HEK293T (cell line): ENCODE measurements at regions not wholly inside any gene's neighbourhood (a gene's known extent, or its start where the extent isn't known, plus 50 kb on each side); places are given as distances from the start of the nearest gene placed in this dataset.

Experiments
- CTCF ChIA-PET: fragments of 350-600 bp; formaldehyde crosslinking; extraction: SDS; loops from one replicate; lab custom pipeline; 2021; ENCODE audit warnings: antibody characterized with exemption, inconsistent platforms; lab: Yijun Ruan, JAX
- POLR2A ChIA-PET: fragments of 350-600 bp; formaldehyde crosslinking; extraction: SDS; loops from one replicate; lab custom pipeline; 2020; ENCODE audit warnings: antibody characterized with exemption, inconsistent platforms; lab: Yijun Ruan, JAX
- DNase-seq: peaks from one replicate; pipeline ENCODE4 v3.0.0; 2012; ENCODE audit warnings: mixed read lengths; ENCODE audit errors: extremely low spot score
- ARNT ChIP-seq: fragments of 450-650 bp; IDR thresholded peaks from 2 replicates; pipeline ENCODE4 v1.6.1; 2017; ENCODE audit warnings: mild to moderate bottlenecking
- BHLHE40 ChIP-seq: fragments of 450-650 bp; IDR thresholded peaks from 2 replicates; pipeline ENCODE4 v1.6.1; 2016; ENCODE audit warnings: mild to moderate bottlenecking, moderate library complexity, borderline replicate concordance
- CTBP1 ChIP-seq: fragments of 450-650 bp; IDR thresholded peaks from 2 replicates; pipeline ENCODE4 v1.6.1; 2016; ENCODE audit warnings: borderline replicate concordance
- ELF4 ChIP-seq: fragments of 450-650 bp; IDR thresholded peaks from 2 replicates; pipeline ENCODE4 v1.6.1; 2017; ENCODE audit warnings: antibody characterized with exemption
- FOXA1 ChIP-seq: fragments of 450-650 bp; IDR thresholded peaks from 2 replicates; pipeline ENCODE4 v1.6.1; 2016; ENCODE audit warnings: mild to moderate bottlenecking
- FOXK2 ChIP-seq: fragments of 450-650 bp; IDR thresholded peaks from 2 replicates; pipeline ENCODE4 v1.6.1; 2016; ENCODE audit warnings: mild to moderate bottlenecking
- FOXM1 ChIP-seq: fragments of 450-650 bp; IDR thresholded peaks from 2 replicates; pipeline ENCODE4 v1.6.1; 2017; ENCODE audit warnings: mild to moderate bottlenecking, borderline replicate concordance
- HDGF ChIP-seq: fragments of 450-650 bp; IDR thresholded peaks from 2 replicates; pipeline ENCODE4 v1.6.1; 2017; ENCODE audit warnings: antibody characterized with exemption, borderline replicate concordance
- L3MBTL2 ChIP-seq: fragments of 450-650 bp; conservative IDR thresholded peaks from 2 replicates; pipeline ENCODE4 v1.6.1; 2016; ENCODE audit warnings: mild to moderate bottlenecking
- LEF1 ChIP-seq: fragments of 450-650 bp; IDR thresholded peaks from 2 replicates; pipeline ENCODE4 v1.6.1; 2017; ENCODE audit warnings: mild to moderate bottlenecking, borderline replicate concordance
- NFRKB ChIP-seq: fragments of 450-650 bp; IDR thresholded peaks from 2 replicates; pipeline ENCODE4 v1.6.1; 2016; ENCODE audit warnings: mild to moderate bottlenecking, moderate library complexity
- SP1 ChIP-seq: fragments of 450-650 bp; IDR thresholded peaks from 2 replicates; pipeline ENCODE4 v1.6.1; 2017
- SUZ12 ChIP-seq: fragments of 450-650 bp; IDR thresholded peaks from 2 replicates; pipeline ENCODE4 v1.6.1; 2016; ENCODE audit warnings: mild to moderate bottlenecking
- TARDBP ChIP-seq: fragments of 450-650 bp; IDR thresholded peaks from 2 replicates; pipeline ENCODE4 v1.6.1; 2016
- ZNF384 ChIP-seq: fragments of 450-650 bp; IDR thresholded peaks from 2 replicates; pipeline ENCODE4 v1.6.1; 2016
- TF ChIP-seq, protein P1 (sequence below): fragments of 450-650 bp; IDR thresholded peaks from 2 replicates; pipeline ENCODE4 v1.6.1; 2016

DNA sequence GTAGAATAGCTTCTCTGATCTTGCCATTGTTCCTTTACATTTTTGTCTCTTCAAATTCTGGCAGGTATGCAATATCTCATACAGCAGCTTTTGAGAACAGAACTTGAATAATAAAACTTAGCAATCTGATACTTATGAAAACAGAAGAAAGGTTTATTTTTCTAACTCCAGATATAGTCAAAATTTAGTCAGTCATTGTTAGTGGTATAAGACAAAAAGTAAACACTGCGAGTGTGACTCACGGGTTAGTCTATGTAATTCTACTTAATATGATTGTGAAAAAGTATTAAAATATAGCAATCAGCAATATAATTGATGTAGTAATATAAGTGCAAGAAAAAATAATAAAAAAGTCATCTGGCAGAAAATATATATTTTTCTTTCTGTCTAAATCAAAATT is 910.4 kb downstream of the DNAH5 start:
- DNase-seq: no peak
- POLR2A ChIA-PET: interaction anchor here (0.6 kb wide), 1 partner anchor 58 kb away, joined by 4 read pairs; no protein-coding TSS in a partner anchor
- no peak for TF ChIP-seq SP1
- TF ChIP-seq FOXK2: no peak
- no peak for TF ChIP-seq ARNT
- TF ChIP-seq CTBP1: no peak
- TF ChIP-seq HDGF: no peak
- TF ChIP-seq FOXA1: no peak
- no peak for TF ChIP-seq ELF4

DNA sequence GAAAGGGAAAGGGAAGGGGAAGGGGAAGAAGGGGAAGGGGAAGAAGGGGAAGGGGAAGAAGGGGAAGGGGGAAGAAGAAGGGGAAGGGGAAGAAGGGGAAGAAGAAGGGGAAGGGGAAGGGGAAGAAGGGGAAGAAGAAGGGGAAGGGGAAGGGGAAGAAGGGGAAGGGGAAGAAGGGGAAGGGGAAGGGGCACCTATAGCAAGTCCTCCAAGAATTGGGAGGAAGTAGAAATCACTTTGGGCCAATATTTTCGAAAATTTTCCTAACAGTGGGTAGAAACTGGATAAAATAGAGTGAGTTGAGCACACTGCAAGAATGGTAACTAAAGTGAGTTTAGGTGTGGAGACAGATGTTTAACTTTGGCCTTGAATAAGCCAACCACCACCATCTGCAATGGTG is 915.3 kb downstream of the DNAH5 start:
- DNase-seq: no peak
- no peak for TF ChIP-seq LEF1
- ChIA-PET POLR2A (no interaction called here), CTCF (no interaction called here)

More for the DNA sequence above, 910.4 kb downstream of the DNAH5 start:
- CTCF ChIA-PET: no interaction called here

DNA sequence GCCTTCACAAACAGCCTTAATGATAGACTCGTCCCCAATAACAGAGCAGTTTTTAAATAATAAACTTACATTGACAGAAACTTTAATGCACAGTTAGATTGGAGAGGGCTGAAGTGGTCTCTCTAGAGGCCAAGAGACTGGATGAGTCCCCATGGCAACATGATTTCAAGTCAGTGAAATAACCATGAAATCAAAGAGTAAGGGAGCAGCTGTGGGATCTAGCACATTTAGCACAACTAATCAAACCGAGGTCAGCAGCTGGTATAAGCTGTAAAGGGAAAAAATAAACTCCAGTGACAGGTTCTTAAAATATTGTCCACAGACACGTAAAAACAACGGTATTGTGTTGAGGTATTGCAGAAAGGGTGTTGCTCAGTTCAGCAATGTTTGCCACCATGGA is 916.6 kb downstream of the DNAH5 start:
- TF ChIP-seq FOXK2: no peak
- no peak for TF ChIP-seq BHLHE40
- no peak for TF ChIP-seq SP1
- no peak for TF ChIP-seq FOXA1
- no peak for TF ChIP-seq NFRKB
- TF ChIP-seq ZNF384: no peak
- TF ChIP-seq, protein P1, sequence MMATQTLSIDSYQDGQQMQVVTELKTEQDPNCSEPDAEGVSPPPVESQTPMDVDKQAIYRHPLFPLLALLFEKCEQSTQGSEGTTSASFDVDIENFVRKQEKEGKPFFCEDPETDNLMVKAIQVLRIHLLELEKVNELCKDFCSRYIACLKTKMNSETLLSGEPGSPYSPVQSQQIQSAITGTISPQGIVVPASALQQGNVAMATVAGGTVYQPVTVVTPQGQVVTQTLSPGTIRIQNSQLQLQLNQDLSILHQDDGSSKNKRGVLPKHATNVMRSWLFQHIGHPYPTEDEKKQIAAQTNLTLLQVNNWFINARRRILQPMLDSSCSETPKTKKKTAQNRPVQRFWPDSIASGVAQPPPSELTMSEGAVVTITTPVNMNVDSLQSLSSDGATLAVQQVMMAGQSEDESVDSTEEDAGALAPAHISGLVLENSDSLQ: no peak
- TF ChIP-seq ELF4: no peak
- no peak for TF ChIP-seq SUZ12
- TF ChIP-seq ARNT: no peak
- CTCF ChIA-PET: no interaction called here
- DNase-seq: no peak
- POLR2A ChIA-PET: no interaction called here

DNA sequence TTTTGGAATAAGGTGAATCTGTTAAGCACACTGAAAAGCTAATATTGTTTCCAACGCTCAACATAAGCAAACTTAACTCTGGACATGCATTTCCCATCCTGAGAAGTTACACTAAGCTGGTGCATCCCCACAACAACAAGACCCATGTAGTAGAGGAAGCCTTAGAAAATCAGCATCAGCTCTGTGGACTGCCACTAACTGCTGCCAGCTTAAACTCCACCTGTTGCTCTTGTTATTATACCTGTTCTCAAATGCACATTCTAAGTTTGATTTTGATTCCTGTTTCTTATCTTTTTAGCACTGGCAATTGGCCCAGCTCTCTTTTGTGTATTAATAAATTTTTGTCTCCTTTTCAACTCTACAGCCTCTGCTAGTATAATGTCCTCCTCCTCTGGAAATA is 924.8 kb downstream of the DNAH5 start:
- DNase-seq: no peak
- CTCF ChIA-PET: no interaction called here
- POLR2A ChIA-PET: no interaction called here
- no peak for TF ChIP-seq LEF1
- no peak for TF ChIP-seq HDGF
- no peak for TF ChIP-seq BHLHE40
- no peak for TF ChIP-seq L3MBTL2
- TF ChIP-seq FOXK2: no peak
- TF ChIP-seq, protein P1: no peak

DNA sequence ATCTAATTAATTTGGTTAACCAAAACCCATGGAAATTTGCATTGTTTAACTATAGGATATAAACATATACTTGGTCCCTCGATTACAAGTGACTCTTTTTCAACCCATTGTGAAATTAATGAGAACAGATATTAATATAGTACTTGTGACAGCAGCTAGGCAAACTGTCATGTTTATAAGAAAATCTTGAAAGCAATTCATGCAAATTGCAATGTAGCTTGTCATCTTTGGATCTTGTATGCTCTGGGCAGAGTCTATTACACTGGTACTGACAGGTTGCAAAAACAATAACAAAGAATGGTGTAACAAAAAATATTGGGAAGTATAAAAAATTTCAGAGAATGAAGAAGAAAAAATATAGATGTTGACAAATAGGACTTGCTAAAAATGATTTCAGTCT is 941.0 kb downstream of the DNAH5 start:
- ChIA-PET POLR2A (no interaction called here), CTCF (no interaction called here)
- no peak for DNase-seq
- TF ChIP-seq NFRKB (no peak), FOXK2 (no peak), ELF4 (no peak)

DNA sequence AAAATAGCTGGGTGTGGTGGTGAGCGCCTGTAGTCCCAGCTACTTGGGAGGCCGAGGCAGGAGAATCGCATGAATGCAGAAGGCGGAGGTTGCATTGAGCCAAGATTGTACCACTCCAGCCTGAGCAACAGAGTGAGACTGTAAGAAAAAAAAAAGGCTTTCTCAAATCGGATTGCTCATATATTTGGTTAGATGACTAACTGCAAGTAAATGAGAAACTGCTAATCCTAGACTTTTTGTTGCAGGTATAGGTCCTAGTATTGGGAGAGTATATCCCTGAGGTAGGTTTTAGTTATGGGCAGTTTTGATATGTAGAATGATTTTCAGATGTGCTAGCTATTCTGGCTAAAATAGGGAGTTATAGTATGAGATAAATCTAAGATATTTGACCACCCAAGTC is 944.8 kb downstream of the DNAH5 start:
- CTCF ChIA-PET: no interaction called here
- TF ChIP-seq, protein P1: no peak
- no peak for TF ChIP-seq FOXK2
- no peak for TF ChIP-seq ARNT
- POLR2A ChIA-PET: no interaction called here
- DNase-seq: no peak

DNA sequence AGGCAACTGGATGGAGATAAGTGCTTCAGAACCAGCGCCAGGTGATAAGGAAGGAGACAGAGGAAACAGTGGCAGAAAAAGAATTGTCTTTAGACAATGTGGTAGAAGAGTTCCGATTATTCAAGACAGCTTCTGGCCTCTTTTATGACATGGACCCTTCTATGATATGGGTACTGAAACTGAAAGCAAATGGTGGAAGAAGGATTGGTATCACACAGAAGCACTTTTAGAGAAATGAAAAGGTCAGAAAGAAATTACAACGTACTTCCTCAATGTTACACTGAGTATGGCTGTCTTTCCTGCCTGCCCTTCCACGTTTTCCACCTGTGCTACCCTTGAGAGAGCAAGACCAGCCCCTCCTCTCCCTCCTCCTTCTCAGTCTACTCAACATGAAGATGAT is 959.3 kb downstream of the DNAH5 start:
- CTCF ChIA-PET: no interaction called here
- TF ChIP-seq SP1: no peak
- no peak for TF ChIP-seq ARNT
- TF ChIP-seq, protein P1: no peak
- no peak for TF ChIP-seq HDGF
- no peak for TF ChIP-seq FOXM1
- no peak for TF ChIP-seq ELF4
- no peak for TF ChIP-seq FOXA1
- no peak for TF ChIP-seq BHLHE40
- TF ChIP-seq NFRKB: no peak
- TF ChIP-seq LEF1: no peak
- TF ChIP-seq SUZ12: no peak
- no peak for TF ChIP-seq TARDBP
- TF ChIP-seq FOXK2: no peak
- no peak for TF ChIP-seq L3MBTL2
- TF ChIP-seq ZNF384: no peak
- TF ChIP-seq CTBP1: no peak
- POLR2A ChIA-PET: no interaction called here
- no peak for DNase-seq
